Stimulated activated naive B cell treated with anti-CD40 and anti-IgM and Interleukin-4, amounts not matched to agents 10 μg/mL and 1 μg/mL and 100 μg/mL, for 72 hours (primary cell): ENCODE measurements at regions not wholly inside any gene's neighbourhood (a gene's known extent, or its start where the extent isn't known, plus 50 kb on each side); places are given as distances from the start of the nearest gene placed in this dataset.
"Not testable (repeated sequence)": the region's sequence is repeated elsewhere in the genome, so short reads cannot be mapped to it uniquely, and the experiment has no call there.

Source experiments
- ATAC-seq, 2 donors: fragments of 150-1000 bp; cut with Tn5 transposase; replicated peaks; 2 replicates each; pipeline ENCODE4 v1.10.0; 2021; ENCODE audit warnings: moderate library complexity in 1 of 2
- DNase-seq: peaks from one replicate; pipeline ENCODE4 v3.0.0; 2021
- H3K27ac Mint-ChIP-seq: one replicate; pipeline ENCODE4 v1.8.0; 2022; ENCODE audit warnings: mild to moderate bottlenecking, mixed read lengths
- H3K27me3 Mint-ChIP-seq, 2 donors: one replicate each; pipeline ENCODE4 v1.8.0; 2022; ENCODE audit warnings: mixed read lengths in 2 of 2
- H3K36me3 Mint-ChIP-seq, 2 donors: one replicate each; pipeline ENCODE4 v1.8.0; 2022; ENCODE audit warnings: mixed read lengths in 2 of 2, mild to moderate bottlenecking in 1 of 2
- H3K4me1 Mint-ChIP-seq, 2 donors: one replicate each; pipeline ENCODE4 v1.8.0; 2022; ENCODE audit warnings: mixed read lengths in 2 of 2, mild to moderate bottlenecking in 1 of 2
- H3K4me3 Mint-ChIP-seq, 2 donors: one replicate each; pipeline ENCODE4 v1.8.0; 2022; ENCODE audit warnings: mild to moderate bottlenecking in 2 of 2, mixed read lengths in 2 of 2, moderate library complexity in 1 of 2
- H3K9me3 Mint-ChIP-seq, 2 donors: one replicate each; pipeline ENCODE4 v1.8.0; 2022; ENCODE audit warnings: mixed read lengths in 2 of 2, mild to moderate bottlenecking in 1 of 2

GRCh38 chr5:102098606-102099005 lies 197.5 kb downstream of the SLCO4C1 start:
- H3K27ac Mint-ChIP-seq, DNase-seq, H3K36me3 Mint-ChIP-seq, ATAC-seq, H3K27me3 Mint-ChIP-seq, H3K9me3 Mint-ChIP-seq, H3K4me3 Mint-ChIP-seq, H3K4me1 Mint-ChIP-seq: not testable (repeated sequence)

DNA sequence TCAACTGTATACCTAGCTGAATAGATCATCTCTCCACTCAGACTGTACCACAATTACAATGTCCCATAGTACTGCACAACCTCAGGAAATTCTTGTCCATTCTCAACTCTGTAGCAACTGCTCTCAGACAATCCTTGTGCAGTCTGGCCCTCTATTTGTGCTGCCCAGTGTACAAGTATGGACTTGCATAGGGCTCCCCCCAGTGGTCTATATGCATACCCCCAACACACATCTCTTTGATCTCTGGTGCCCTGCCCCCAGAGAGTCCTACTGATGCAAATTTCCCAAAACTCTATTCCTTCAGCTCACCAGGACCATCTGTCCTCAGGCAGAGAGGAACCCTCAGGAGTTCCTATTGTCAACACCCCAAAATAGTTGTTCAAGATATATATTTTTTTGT lies 205.3 kb downstream of the SLCO4C1 start:
- H3K27me3 Mint-ChIP-seq = no peaks in the 10 kb centered on the region
- H3K36me3 Mint-ChIP-seq = no peaks in the 10 kb centered on the region
- DNase-seq (no peak), ATAC-seq (peak; percentile 64 to 69)
- H3K4me1 Mint-ChIP-seq = no peaks in the 10 kb centered on the region
- H3K9me3 Mint-ChIP-seq = no peaks in the 10 kb centered on the region
- H3K27ac Mint-ChIP-seq = no peak overlapping the region
- no peak overlapping the region for H3K4me3 Mint-ChIP-seq

DNA sequence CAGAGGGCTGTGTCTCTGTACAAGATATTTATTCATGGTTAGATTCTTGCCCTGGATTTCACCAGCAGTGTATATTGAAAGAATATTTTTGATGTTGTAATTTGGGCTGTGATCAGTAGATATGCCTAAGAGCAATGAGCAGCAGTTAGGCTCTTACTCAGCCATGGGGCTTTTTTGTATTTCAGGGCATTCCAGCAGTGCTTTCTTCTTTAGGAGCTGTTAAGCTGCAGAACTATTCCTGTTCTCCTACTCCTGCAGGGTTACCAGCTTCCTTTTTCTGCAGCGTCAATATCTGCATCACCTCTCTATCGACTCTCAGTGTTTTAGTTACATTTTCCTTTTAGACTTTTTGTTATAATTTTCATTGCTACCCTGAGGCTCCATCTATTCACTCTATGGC lies 206.2 kb downstream of the SLCO4C1 start:
- peaks cover 0 to 4% of the 10 kb centered on the region in 2 donors for H3K9me3 Mint-ChIP-seq
- H3K27me3 Mint-ChIP-seq = no peaks in the 10 kb centered on the region
- no peaks in the 10 kb centered on the region for H3K36me3 Mint-ChIP-seq
- no peak overlapping the region for H3K27ac Mint-ChIP-seq
- no peaks in the 10 kb centered on the region for H3K4me1 Mint-ChIP-seq
- DNase-seq = no peak
- no peak overlapping the region for H3K4me3 Mint-ChIP-seq
- ATAC-seq = no peak

DNA sequence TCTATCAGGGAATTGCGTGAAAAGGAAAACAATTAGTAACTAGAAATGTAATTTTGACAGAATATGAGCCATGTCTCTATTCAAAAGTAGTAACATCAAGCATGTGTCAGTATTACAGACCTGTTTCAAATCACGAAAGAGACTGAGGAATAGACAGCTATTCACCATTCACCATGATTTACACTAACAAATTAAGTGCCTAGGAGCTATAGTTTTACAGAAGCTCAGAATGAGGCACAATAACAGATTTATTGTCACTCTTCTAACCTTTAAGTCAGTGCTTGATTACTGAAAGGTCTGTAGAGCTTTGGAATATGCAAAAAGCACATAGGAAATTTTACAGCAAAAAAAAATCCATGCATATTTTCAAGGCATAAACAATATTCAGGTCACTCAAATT lies 208.2 kb downstream of the SLCO4C1 start:
- Mint-ChIP-seq H3K27ac (no peak overlapping the region), H3K4me1 (no peaks in the 10 kb centered on the region), H3K36me3 (no peaks in the 10 kb centered on the region), H3K27me3 (no peaks in the 10 kb centered on the region), H3K9me3 (peaks cover 0 to 4% of the 10 kb centered on the region in 2 donors), H3K4me3 (no peak overlapping the region)
- DNase-seq (no peak), ATAC-seq (no peak)

- no peak for ATAC-seq
- H3K27ac Mint-ChIP-seq = no peak overlapping the region
- H3K4me1 Mint-ChIP-seq = no peaks in the 10 kb centered on the region
- peaks cover under 1 to 6% of the 10 kb centered on the region in 2 donors for H3K9me3 Mint-ChIP-seq
- no peak for DNase-seq
- H3K36me3 Mint-ChIP-seq = no peaks in the 10 kb centered on the region
- H3K27me3 Mint-ChIP-seq = no peaks in the 10 kb centered on the region
- H3K4me3 Mint-ChIP-seq = no peak overlapping the region
Observed at GRCh38 chr5:102080288-102080687, 215.8 kb downstream of the SLCO4C1 start.

DNA sequence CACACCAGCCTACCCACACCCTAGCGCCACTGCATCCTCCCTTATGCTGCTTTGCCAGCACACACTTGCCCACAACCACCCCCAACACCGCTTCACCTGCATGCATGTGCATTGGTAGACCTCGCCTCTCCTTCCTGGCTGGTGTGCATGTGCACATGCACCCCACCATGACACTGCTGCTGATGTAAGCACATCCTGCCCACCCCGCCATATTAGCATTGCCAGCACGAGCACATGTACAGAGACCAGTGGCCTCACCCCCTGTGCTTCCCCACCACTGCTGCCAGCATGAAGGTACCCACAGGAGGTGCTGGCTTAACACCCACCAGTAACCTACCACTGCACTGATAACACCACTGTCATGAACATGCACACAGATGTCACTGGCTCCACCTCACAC lies 218.2 kb downstream of the SLCO4C1 start:
- no peaks in the 10 kb centered on the region for H3K36me3 Mint-ChIP-seq
- no peak for DNase-seq
- H3K4me3 Mint-ChIP-seq = no peak overlapping the region
- ATAC-seq = no peak
- H3K27ac Mint-ChIP-seq = no peak overlapping the region
- H3K9me3 Mint-ChIP-seq = peaks cover 0 to 7% of the 10 kb centered on the region in 2 donors
- H3K4me1 Mint-ChIP-seq = no peaks in the 10 kb centered on the region
- no peaks in the 10 kb centered on the region for H3K27me3 Mint-ChIP-seq

DNA sequence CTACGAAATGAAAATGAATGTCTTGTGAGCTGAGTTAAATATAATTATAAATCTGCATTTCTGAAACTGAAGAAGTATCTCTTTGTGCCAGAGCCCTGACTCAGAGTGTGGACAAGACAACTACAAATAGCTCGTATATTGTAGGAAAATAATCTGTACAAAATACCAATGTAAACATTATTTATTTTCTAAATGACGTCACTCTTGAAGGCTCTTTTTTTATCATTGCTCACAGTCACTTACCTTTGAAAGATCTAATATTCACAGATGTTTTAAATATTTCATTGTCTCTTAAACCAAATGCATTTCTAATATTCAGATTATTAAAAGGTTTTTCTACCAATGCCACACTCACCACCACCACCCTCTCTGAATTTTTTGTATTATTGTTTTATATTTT lies 226.1 kb downstream of the SLCO4C1 start:
- ATAC-seq (no peak), DNase-seq (no peak)
- H3K9me3 Mint-ChIP-seq = peaks cover 0 to 2% of the 10 kb centered on the region in 2 donors
- H3K27ac Mint-ChIP-seq = no peak overlapping the region
- H3K27me3 Mint-ChIP-seq = no peaks in the 10 kb centered on the region
- H3K36me3 Mint-ChIP-seq = no peaks in the 10 kb centered on the region
- no peak overlapping the region for H3K4me3 Mint-ChIP-seq
- no peaks in the 10 kb centered on the region for H3K4me1 Mint-ChIP-seq

GRCh38 chr5:102068870-102069269 lies 227.2 kb downstream of the SLCO4C1 start:
- H3K36me3 Mint-ChIP-seq = no peaks in the 10 kb centered on the region

GRCh38 chr5:102049517-102049916 lies 246.6 kb downstream of the SLCO4C1 start:
- no peaks in the 10 kb centered on the region for H3K27me3 Mint-ChIP-seq
- no peaks in the 10 kb centered on the region for H3K36me3 Mint-ChIP-seq

More at GRCh38 chr5:102068870-102069269, 227.2 kb downstream of the SLCO4C1 start:
- Mint-ChIP-seq H3K4me3 (no peak overlapping the region), H3K27ac (no peak overlapping the region), H3K9me3 (peaks cover 0 to 2% of the 10 kb centered on the region in 2 donors), H3K27me3 (no peaks in the 10 kb centered on the region), H3K4me1 (no peaks in the 10 kb centered on the region)
- no peak for ATAC-seq
- no peak for DNase-seq

DNA sequence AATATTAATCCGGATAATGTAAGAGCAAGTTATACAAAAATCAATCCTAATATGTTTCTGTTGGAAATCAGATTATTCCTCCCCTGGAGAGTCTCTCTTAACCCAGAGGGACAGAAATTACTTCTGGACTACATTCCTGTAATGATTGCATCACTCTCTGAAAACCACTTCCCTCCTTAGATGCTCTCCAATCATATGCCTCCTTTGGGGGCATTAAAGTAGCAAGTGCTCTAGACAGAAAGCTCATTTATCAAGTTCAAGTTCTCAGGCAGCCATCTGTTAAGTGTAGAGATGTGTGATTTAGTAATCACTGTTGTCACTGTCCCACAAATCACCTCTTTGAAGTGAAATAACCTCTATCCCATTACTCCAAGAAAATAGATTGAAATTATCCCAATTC lies 247.1 kb downstream of the SLCO4C1 start:
- Mint-ChIP-seq H3K4me1 (no peaks in the 10 kb centered on the region), H3K36me3 (no peaks in the 10 kb centered on the region), H3K27ac (no peak overlapping the region), H3K27me3 (no peaks in the 10 kb centered on the region), H3K4me3 (no peak overlapping the region), H3K9me3 (no peaks in the 10 kb centered on the region)
- ATAC-seq (no peak), DNase-seq (no peak)

More at GRCh38 chr5:102049517-102049916, 246.6 kb downstream of the SLCO4C1 start:
- DNase-seq (no peak), ATAC-seq (no peak)
- H3K4me1 Mint-ChIP-seq = no peaks in the 10 kb centered on the region
- no peak overlapping the region for H3K27ac Mint-ChIP-seq
- H3K4me3 Mint-ChIP-seq = no peak overlapping the region
- H3K9me3 Mint-ChIP-seq = no peaks in the 10 kb centered on the region

- not testable (repeated sequence) for H3K4me3 Mint-ChIP-seq, H3K27ac Mint-ChIP-seq, DNase-seq, H3K36me3 Mint-ChIP-seq, H3K9me3 Mint-ChIP-seq, ATAC-seq, H3K27me3 Mint-ChIP-seq, H3K4me1 Mint-ChIP-seq
Observed at GRCh38 chr5:102047073-102047472, 249.0 kb downstream of the SLCO4C1 start.

DNA sequence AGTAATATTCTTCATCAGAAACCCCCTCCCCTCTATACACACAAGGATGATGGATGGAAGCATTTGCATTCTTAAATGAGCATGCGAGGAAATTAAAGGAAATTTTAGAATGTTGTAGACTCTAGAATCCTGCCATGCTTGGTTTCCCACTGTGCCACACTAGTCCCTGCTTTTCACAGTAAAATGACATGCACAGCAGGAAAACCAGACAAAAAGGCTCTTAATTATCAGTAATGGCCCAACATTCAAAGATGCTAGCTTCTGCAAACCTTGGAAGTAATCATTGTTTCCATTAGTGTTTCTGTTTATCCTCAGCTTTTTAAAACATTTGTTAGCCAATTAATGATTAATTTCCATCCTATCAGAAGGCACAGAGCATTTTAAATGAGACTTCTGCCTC lies 255.8 kb downstream of the SLCO4C1 start:
- H3K4me3 Mint-ChIP-seq = no peak overlapping the region
- no peaks in the 10 kb centered on the region for H3K27me3 Mint-ChIP-seq
- H3K27ac Mint-ChIP-seq = no peak overlapping the region
- H3K36me3 Mint-ChIP-seq = no peaks in the 10 kb centered on the region
- no peak for DNase-seq
- H3K4me1 Mint-ChIP-seq = no peaks in the 10 kb centered on the region
- no peak for ATAC-seq
- H3K9me3 Mint-ChIP-seq = no peaks in the 10 kb centered on the region

- ATAC-seq (no peak), DNase-seq (no peak)
- Mint-ChIP-seq H3K4me1 (no peaks in the 10 kb centered on the region), H3K27ac (no peak overlapping the region), H3K9me3 (peaks cover 0 to 2% of the 10 kb centered on the region in 2 donors), H3K36me3 (no peaks in the 10 kb centered on the region), H3K4me3 (no peak overlapping the region), H3K27me3 (no peaks in the 10 kb centered on the region)
Observed at GRCh38 chr5:102036927-102037326, 259.2 kb downstream of the SLCO4C1 start.

DNA sequence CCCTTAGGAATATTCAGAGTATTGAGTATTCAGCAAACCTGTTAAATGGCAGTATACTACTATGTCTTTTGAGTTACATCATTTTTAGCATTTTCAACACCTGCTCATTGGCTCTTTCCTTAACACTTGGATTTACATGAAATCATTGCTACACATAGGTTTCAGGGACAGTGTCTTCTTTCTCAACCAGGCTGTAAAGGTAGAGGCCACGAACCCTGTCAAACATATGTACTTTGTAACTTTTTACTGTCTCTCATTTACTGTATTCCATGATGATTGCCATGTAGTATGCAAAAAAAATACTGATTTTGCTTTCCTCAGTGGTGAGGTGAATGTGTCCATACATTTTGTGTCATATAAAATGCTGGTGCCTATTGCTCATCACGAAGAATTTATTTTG lies 264.4 kb downstream of the SLCO4C1 start:
- no peak for ATAC-seq
- no peak overlapping the region for H3K27ac Mint-ChIP-seq
- H3K4me3 Mint-ChIP-seq = no peak overlapping the region
- H3K9me3 Mint-ChIP-seq = peaks cover 0 to 2% of the 10 kb centered on the region in 2 donors
- no peaks in the 10 kb centered on the region for H3K36me3 Mint-ChIP-seq
- DNase-seq = no peak
- no peaks in the 10 kb centered on the region for H3K4me1 Mint-ChIP-seq
- H3K27me3 Mint-ChIP-seq = no peaks in the 10 kb centered on the region

DNA sequence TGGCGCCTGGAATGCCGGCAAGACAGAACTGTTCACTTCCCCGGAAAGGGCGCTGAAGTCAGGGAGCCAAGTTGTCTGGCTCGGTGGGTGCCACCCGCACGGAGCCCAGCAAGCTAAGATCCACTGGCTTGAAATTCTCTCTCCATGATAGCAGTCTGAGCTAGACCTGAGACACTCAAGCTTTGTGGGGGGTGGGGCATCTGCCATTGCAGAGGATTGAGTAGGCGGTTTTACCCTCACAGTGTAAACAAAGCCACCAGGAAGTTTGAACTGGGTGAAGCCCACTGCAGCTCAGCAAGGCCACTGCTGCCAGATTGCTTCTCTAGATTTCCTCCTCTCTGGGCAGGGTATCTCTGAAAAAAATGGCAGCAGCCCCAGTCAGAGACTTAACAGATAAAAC lies 277.4 kb downstream of the SLCO4C1 start:
- no peaks in the 10 kb centered on the region for H3K36me3 Mint-ChIP-seq
- H3K4me3 Mint-ChIP-seq = no peak overlapping the region
- H3K27me3 Mint-ChIP-seq = no peaks in the 10 kb centered on the region
- H3K4me1 Mint-ChIP-seq = no peaks in the 10 kb centered on the region
- ATAC-seq (no peak), DNase-seq (no peak)
- H3K9me3 Mint-ChIP-seq = no peaks in the 10 kb centered on the region
- no peak overlapping the region for H3K27ac Mint-ChIP-seq

DNA sequence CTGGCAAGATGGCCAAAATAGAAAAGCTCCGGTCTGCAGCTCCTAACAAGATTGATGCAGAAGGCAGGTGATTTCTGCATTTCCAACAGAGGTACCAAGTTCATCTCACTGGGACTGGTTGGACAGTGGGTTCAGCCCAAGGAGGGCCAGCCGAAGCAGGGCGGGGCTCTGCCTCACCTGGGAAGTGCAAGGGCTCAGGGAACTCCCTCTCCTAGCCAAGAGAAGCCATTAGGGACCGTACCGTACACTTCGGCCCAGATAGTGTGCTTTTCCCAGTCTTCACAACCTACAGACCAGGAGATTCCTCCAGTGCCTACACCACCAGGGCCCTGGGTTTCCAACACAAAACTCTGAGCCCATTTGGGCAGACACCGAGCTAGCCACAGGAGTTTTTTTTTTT lies 277.8 kb downstream of the SLCO4C1 start:
- Mint-ChIP-seq H3K4me3 (no peak overlapping the region), H3K27me3 (no peaks in the 10 kb centered on the region), H3K36me3 (no peaks in the 10 kb centered on the region), H3K9me3 (no peaks in the 10 kb centered on the region), H3K4me1 (no peaks in the 10 kb centered on the region), H3K27ac (no peak overlapping the region)
- no peak for ATAC-seq
- DNase-seq = no peak
